GM10266 (cell line): ENCODE measurements at regions not wholly inside any gene's neighbourhood (a gene's known extent, or its start where the extent isn't known, plus 50 kb on each side); places are given as distances from the start of the nearest gene placed in this dataset.

Experiments used
- DNase-seq: peaks from one replicate; pipeline ENCODE4 v3.0.0; 2012; ENCODE audit errors: extremely low spot score
- TF ChIP-seq, protein P1 (sequence below): IDR thresholded peaks from 2 replicates; pipeline ENCODE4 v1.5.1; 2012; ENCODE audit warnings: mild to moderate bottlenecking, low read depth; ENCODE audit not compliant: control insufficient read depth, insufficient read depth; ENCODE audit errors: missing control alignments

DNA sequence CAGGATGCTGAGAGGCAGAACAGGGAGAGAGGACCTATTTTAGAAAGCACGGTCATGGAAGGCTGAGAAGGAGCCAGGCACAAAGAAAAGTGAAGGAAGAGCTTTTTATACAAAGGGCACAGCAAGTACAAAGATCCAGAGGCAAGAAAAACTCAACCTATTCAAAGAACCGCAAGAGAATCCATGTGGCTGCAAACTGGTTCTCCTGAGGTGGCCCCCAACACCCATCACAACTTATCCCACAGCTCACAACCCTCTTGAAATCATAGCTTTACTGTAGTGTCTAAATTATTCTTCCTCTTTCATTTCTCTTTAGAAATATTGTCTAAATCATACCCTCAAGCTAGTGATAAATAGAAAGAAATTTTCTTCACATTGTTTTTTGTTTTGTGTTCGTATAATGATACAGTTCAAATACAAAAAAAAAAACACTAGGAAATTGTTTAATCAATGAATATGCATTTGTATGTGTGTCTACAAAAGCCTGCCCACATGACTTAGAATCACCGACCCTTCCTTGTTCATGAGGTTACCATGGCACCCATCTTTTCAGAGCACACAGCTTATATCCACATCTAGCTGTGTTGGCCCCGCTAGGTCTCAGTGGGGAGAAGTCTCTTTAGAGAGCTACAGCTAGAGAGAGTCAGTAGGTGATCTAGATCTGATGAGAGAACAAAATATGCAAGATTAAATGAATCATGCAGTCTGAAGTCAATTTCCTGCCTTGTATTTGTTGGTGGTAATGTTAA, 126.9 kb upstream of the DCLK2 start:
- DNase-seq, result no peak
- TF ChIP-seq, protein P1, sequence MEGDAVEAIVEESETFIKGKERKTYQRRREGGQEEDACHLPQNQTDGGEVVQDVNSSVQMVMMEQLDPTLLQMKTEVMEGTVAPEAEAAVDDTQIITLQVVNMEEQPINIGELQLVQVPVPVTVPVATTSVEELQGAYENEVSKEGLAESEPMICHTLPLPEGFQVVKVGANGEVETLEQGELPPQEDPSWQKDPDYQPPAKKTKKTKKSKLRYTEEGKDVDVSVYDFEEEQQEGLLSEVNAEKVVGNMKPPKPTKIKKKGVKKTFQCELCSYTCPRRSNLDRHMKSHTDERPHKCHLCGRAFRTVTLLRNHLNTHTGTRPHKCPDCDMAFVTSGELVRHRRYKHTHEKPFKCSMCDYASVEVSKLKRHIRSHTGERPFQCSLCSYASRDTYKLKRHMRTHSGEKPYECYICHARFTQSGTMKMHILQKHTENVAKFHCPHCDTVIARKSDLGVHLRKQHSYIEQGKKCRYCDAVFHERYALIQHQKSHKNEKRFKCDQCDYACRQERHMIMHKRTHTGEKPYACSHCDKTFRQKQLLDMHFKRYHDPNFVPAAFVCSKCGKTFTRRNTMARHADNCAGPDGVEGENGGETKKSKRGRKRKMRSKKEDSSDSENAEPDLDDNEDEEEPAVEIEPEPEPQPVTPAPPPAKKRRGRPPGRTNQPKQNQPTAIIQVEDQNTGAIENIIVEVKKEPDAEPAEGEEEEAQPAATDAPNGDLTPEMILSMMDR, result no peak

DNA sequence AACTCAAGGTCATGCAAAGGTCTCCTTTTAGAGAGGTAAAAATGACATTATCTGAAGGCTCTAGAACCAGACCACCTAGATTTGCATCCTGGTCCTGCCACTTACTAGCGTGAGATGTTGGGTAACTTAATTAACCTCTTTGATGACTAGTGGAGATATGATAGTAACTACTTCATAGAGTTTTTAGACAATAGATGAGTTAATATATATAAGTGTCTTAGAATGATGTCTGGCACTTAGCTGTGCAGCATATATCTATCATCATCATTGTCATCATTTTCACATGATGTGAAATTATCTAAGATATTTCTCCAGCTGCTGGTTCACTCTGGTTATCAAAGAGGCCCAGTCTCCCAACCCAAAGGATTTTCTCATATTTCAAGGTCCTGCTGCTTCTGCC, 126.1 kb upstream of the DCLK2 start:
- TF ChIP-seq, protein P1, result no peak
- DNase-seq, result no peak

DNA sequence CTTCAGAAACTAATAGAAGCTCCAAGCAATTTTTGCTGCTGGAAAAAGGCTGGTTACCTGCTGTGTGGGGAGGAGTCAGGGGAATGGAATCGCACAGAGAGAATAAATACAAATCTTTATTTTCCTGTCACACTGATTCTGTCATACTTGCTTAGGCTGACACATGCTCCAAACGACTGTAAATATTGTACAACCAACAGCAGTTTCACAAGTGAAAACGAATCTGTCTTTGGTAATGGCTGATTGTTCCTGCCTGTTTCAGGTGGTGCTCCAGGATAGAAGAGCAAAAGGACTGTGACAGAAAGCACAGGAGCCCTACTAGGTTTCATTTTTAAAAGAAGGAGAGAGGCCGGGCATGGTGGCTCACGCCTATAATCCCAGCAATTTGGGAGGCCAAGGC, 125.5 kb upstream of the DCLK2 start:
- TF ChIP-seq, protein P1, result no peak
- no peak for DNase-seq

DNA sequence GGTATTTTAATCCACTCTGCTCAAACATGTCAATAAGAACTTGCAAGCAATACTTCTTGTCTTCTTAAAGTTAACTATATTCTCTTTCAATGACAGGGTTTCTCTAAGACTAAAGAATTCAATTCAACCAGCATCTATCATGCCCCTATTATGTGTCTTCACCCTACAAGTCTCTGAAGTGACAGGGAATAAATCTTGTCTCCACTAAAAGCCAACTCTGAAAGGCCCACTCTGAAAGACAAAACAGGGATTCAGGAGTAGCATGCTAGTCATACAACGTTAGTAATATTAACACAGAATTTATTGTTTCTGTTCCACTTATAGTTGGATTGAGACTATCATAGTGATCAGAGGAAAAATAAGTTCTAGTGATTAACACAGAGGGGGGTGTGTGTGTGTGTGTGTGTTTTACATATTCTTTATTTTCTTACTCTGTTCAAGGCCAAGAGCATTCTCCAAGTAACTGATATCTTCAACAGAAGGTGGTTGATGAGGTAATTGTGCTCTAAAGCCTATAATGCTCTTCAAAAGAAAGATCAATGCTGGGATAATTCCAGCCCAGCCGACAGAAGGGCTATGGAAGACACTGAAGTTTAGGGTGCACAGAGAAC, 122.4 kb upstream of the DCLK2 start:
- TF ChIP-seq, protein P1, result no peak
- DNase-seq, result no peak

DNA sequence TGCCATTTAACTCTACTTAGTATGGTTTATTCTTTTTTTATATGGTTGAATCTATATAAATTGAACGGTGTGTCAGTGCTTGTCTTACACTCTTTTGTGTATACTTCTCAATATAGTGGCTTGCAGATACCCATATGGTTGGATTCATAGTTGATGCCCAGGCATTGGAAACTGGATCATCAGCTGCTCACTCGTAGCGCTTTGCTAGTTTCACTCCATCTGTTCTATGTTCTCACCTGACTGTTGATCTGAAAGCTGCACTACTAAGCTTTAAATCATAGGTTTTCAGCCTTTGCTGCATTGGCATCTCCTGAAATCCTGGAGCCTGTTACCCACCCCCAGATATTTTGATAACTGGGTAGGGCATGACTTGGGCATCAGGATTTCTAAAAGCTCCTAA, 121.6 kb upstream of the DCLK2 start:
- TF ChIP-seq, protein P1, result no peak
- no peak for DNase-seq

DNA sequence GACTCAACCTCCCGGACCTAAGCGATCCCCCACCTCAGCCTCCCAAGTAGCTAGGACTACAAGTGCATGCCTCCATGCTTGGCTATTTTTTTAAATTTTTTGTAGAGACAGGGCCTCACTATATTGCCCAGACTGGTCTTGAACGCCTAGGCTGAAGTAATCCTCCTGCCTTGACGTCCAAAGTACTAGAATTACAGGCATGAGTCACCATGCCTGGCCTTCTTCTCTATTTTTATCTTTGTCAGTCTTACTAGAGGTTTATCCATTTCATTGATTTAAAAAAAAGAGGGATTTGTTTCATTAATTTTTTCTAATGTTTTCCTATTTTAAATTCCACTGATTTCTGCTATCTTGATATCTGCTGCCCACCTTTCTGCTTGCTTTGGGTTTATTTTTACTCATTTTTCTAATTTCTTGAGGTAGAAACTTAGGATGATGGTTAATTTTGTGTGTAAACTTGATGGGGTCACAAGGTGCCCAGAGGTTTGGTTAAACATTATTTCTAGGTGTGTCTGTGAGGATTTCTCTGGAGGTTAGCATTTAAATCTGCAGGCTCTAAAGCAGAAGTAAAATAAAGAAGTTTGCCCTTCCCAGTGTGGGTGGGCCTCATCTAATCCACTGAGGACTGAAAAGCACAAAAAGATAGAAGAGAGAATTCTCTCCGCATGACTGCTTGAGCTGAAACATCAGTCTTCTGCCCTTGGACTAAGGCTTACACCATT, 116.2 kb upstream of the DCLK2 start:
- TF ChIP-seq, protein P1, result no peak
- no peak for DNase-seq

DNA sequence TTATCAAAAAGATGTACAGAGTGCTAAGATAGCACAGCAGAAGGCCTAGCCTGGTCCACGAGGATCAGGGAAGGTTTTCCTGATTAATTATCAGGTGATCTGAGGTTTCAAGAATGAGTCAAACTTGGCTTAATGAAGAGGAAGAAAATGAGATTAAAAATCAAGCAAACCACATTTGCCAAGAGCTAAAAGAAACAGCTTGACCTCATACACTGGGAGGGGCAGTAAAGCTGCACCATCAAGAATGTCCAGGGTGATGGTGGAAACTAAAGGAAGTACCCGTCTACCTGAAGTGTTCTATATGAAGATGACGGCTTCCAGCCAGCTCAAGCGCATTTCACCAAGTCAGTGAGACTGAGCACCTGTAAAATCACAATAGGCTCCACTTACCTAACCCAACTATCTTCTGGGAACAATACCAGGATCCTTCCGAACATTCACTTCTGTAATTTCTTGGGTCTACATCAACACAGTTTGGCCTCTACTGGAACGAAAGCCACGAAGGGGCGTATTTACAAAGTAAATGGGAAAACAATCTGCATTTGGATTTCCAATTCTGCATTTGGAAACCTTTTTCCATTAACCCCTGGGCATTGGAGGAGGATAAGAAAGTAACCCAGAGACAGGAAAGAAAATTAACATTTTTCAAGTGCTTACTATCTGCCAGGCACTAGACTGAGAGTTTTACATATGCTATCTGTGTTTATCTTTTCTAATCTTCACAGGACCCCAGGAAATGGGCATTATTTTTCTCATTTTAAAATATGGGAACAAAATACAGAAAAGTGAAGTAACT, 114.0 kb upstream of the DCLK2 start:
- DNase-seq, result no peak
- TF ChIP-seq, protein P1, result no peak
